HepG2 (cell line): ENCODE measurements at regions not wholly inside any gene's neighbourhood (a gene's known extent, or its start where the extent isn't known, plus 50 kb on each side); places are given as distances from the start of the nearest gene placed in this dataset.

Experiments used
- SRSF1 ChIP-seq: fragments of 200-400 bp; formaldehyde crosslinking; optimal IDR thresholded peaks from 2 replicates; pipeline ENCODE3; 2017; ENCODE audit warnings: mild to moderate bottlenecking, low read depth, low read length, moderate library complexity
- ZBTB38 ChIP-seq: sonication (generic); formaldehyde crosslinking; IDR thresholded peaks from 2 replicates; pipeline ENCODE4 v1.5.1; 2020; ENCODE audit warnings: mild to moderate bottlenecking, missing genetic modification reagents
- ZBTB7A ChIP-seq: sonication (generic); formaldehyde crosslinking; IDR thresholded peaks from 2 replicates; pipeline ENCODE4 v1.8.0; 2022; ENCODE audit warnings: mild to moderate bottlenecking, missing genetic modification reagents
- ZNF260 ChIP-seq: sonication (generic); formaldehyde crosslinking; IDR thresholded peaks from 2 replicates; pipeline ENCODE4 v1.4.0; 2020; ENCODE audit warnings: missing genetic modification reagents, low read depth, mild to moderate bottlenecking, borderline replicate concordance
- TF ChIP-seq, protein P1 (sequence below): sonication (generic); formaldehyde crosslinking; IDR thresholded peaks from 2 replicates; pipeline ENCODE4 v1.4.0; 2020; ENCODE audit warnings: missing genetic modification reagents
- TF ChIP-seq, protein P2 (sequence below): sonication (generic); formaldehyde crosslinking; IDR thresholded peaks from 2 replicates; pipeline ENCODE4 v1.5.1; 2020; ENCODE audit warnings: missing genetic modification reagents, mild to moderate bottlenecking, borderline replicate concordance
- TF ChIP-seq, protein P3 (sequence below): IDR thresholded peaks from 2 replicates; pipeline ENCODE4 v1.6.1; 2018; ENCODE audit warnings: missing genetic modification reagents
- TF ChIP-seq, protein P4 (sequence below): sonication (generic); formaldehyde crosslinking; IDR thresholded peaks from 2 replicates; pipeline ENCODE4 v1.5.0; 2020; ENCODE audit warnings: mild to moderate bottlenecking, missing genetic modification reagents, borderline replicate concordance
- TF ChIP-seq, protein P5 (sequence below): sonication (generic); formaldehyde crosslinking; IDR thresholded peaks from 2 replicates; pipeline ENCODE4 v1.8.1; 2023; ENCODE audit warnings: missing genetic modification reagents, inconsistent platforms, borderline replicate concordance

DNA sequence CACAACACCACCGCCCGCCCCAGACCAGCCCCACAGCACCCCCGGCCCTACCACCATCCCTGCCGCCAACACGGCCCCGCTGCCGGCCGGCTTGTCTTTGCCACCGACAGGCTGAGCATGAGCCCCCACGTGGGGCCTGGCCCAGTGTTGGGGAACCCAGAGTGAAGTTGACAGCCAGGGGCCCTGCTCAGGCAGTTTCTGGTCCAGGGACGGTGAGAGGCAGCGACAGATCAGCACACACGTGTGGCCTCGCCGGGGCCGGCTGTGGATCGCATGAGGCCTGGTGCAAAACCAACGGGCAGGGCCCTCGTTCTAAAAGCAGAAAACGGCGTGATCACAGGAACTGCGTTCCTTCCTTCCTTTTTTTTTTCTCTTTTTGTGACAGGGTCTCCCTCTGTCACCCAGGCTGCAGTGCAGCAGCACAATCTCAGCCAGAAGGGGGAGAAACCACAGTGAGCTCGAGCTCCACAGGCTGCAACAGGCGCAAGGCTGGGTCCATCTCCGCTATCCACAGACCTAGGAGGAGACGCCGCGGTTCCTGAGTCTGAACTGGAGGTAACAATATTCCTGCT, 50.5 kb upstream of the FBRSL1 start (continued):
- TF ChIP-seq, protein P1, sequence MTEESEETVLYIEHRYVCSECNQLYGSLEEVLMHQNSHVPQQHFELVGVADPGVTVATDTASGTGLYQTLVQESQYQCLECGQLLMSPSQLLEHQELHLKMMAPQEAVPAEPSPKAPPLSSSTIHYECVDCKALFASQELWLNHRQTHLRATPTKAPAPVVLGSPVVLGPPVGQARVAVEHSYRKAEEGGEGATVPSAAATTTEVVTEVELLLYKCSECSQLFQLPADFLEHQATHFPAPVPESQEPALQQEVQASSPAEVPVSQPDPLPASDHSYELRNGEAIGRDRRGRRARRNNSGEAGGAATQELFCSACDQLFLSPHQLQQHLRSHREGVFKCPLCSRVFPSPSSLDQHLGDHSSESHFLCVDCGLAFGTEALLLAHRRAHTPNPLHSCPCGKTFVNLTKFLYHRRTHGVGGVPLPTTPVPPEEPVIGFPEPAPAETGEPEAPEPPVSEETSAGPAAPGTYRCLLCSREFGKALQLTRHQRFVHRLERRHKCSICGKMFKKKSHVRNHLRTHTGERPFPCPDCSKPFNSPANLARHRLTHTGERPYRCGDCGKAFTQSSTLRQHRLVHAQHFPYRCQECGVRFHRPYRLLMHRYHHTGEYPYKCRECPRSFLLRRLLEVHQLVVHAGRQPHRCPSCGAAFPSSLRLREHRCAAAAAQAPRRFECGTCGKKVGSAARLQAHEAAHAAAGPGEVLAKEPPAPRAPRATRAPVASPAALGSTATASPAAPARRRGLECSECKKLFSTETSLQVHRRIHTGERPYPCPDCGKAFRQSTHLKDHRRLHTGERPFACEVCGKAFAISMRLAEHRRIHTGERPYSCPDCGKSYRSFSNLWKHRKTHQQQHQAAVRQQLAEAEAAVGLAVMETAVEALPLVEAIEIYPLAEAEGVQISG (CRISPR knock-in tag) = no peak
- TF ChIP-seq ZNF260 (CRISPR knock-in tag) (no peak), SRSF1 (no peak), ZBTB38 (peak; percentile 44), ZBTB7A (CRISPR knock-in tag) (no peak)
- TF ChIP-seq, protein P2, sequence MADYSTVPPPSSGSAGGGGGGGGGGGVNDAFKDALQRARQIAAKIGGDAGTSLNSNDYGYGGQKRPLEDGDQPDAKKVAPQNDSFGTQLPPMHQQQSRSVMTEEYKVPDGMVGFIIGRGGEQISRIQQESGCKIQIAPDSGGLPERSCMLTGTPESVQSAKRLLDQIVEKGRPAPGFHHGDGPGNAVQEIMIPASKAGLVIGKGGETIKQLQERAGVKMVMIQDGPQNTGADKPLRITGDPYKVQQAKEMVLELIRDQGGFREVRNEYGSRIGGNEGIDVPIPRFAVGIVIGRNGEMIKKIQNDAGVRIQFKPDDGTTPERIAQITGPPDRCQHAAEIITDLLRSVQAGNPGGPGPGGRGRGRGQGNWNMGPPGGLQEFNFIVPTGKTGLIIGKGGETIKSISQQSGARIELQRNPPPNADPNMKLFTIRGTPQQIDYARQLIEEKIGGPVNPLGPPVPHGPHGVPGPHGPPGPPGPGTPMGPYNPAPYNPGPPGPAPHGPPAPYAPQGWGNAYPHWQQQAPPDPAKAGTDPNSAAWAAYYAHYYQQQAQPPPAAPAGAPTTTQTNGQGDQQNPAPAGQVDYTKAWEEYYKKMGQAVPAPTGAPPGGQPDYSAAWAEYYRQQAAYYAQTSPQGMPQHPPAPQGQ = no peak
- TF ChIP-seq, protein P3, sequence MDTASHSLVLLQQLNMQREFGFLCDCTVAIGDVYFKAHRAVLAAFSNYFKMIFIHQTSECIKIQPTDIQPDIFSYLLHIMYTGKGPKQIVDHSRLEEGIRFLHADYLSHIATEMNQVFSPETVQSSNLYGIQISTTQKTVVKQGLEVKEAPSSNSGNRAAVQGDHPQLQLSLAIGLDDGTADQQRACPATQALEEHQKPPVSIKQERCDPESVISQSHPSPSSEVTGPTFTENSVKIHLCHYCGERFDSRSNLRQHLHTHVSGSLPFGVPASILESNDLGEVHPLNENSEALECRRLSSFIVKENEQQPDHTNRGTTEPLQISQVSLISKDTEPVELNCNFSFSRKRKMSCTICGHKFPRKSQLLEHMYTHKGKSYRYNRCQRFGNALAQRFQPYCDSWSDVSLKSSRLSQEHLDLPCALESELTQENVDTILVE (CRISPR knock-in tag) = no peak
- TF ChIP-seq, protein P4, sequence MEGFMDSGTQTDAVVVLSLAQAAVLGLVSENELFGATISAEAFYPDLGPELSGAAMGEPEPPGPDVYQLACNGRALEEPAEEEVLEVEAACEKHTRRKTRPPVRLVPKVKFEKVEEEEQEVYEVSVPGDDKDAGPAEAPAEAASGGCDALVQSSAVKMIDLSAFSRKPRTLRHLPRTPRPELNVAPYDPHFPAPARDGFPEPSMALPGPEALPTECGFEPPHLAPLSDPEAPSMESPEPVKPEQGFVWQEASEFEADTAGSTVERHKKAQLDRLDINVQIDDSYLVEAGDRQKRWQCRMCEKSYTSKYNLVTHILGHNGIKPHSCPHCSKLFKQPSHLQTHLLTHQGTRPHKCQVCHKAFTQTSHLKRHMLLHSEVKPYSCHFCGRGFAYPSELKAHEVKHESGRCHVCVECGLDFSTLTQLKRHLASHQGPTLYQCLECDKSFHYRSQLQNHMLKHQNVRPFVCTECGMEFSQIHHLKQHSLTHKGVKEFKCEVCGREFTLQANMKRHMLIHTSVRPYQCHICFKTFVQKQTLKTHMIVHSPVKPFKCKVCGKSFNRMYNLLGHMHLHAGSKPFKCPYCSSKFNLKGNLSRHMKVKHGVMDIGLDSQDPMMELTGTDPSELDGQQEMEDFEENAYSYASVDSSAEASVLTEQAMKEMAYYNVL (CRISPR knock-in tag) = 0 out of 2 replicates have a peak, but pooled peaks have one; percentile 21
- TF ChIP-seq, protein P5, sequence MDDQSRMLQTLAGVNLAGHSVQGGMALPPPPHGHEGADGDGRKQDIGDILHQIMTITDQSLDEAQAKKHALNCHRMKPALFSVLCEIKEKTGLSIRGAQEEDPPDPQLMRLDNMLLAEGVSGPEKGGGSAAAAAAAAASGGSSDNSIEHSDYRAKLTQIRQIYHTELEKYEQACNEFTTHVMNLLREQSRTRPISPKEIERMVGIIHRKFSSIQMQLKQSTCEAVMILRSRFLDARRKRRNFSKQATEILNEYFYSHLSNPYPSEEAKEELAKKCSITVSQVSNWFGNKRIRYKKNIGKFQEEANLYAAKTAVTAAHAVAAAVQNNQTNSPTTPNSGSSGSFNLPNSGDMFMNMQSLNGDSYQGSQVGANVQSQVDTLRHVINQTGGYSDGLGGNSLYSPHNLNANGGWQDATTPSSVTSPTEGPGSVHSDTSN (CRISPR knock-in tag) = no peak
